ENCODE measurements at regions not wholly inside any gene's neighbourhood (a gene's known extent, or its start where the extent isn't known, plus 50 kb on each side); places are given as distances from the start of the nearest gene placed in this dataset.
"Not testable (repeated sequence)": the region's sequence is repeated elsewhere in the genome, so short reads cannot be mapped to it uniquely, and the experiment has no call there.

GRCh38 chr3:181518222-181518621 lies 193.5 kb upstream of the SOX2 start:
- DNase-seq = no peak

- DNase-seq = no peak
Observed at GRCh38 chr3:181512787-181513186, 198.9 kb upstream of the SOX2 start.

GRCh38 chr3:181510500-181510899 lies 201.2 kb upstream of the SOX2 start:
- DNase-seq = no peak

GRCh38 chr3:181497358-181497757 lies 214.4 kb upstream of the SOX2 start:
- DNase-seq = no peak

- DNase-seq = no peak
Observed at GRCh38 chr3:181493423-181493822, 218.3 kb upstream of the SOX2 start.

GRCh38 chr3:181488536-181488935 lies 223.2 kb upstream of the SOX2 start:
- no peak for DNase-seq

- DNase-seq = peak; percentile 98
Observed at GRCh38 chr3:181487236-181487978, 224.3 kb upstream of the SOX2 start.

- peak; percentile 78 for DNase-seq
Observed at GRCh38 chr3:181486141-181486885, 225.4 kb upstream of the SOX2 start.

GRCh38 chr3:181484026-181484425 lies 227.7 kb upstream of the SOX2 start:
- DNase-seq = no peak

GRCh38 chr3:181475146-181475545 lies 236.6 kb upstream of the SOX2 start:
- not testable (repeated sequence) for DNase-seq

- no peak for DNase-seq
Observed at GRCh38 chr3:181470349-181470748, 241.4 kb upstream of the SOX2 start.

- no peak for DNase-seq
Observed at GRCh38 chr3:181464033-181464694, 247.6 kb upstream of the SOX2 start.

- no peak for DNase-seq
Observed at GRCh38 chr3:181461381-181461780, 250.3 kb upstream of the SOX2 start.

- no peak for DNase-seq
Observed at GRCh38 chr3:181459516-181459915, 252.2 kb upstream of the SOX2 start.

- no peak for DNase-seq
Observed at GRCh38 chr3:181458857-181459256, 252.9 kb upstream of the SOX2 start.

- no peak for DNase-seq
Observed at GRCh38 chr3:181457756-181458155, 254.0 kb upstream of the SOX2 start.

GRCh38 chr3:181457190-181457589 lies 254.5 kb upstream of the SOX2 start:
- DNase-seq = no peak

- DNase-seq = no peak
Observed at GRCh38 chr3:181455276-181455675, 256.4 kb upstream of the SOX2 start.

GRCh38 chr3:181454451-181455027 lies 257.2 kb upstream of the SOX2 start:
- no peak for DNase-seq

- DNase-seq = no peak
Observed at GRCh38 chr3:181446741-181447140, 265.0 kb upstream of the SOX2 start.

GRCh38 chr3:181442066-181442465 lies 269.7 kb upstream of the SOX2 start:
- DNase-seq = no peak

- no peak for DNase-seq
Observed at GRCh38 chr3:181432992-181433391, 278.7 kb upstream of the SOX2 start.

- DNase-seq = no peak
Observed at GRCh38 chr3:181431748-181432147, 280.0 kb upstream of the SOX2 start.

- no peak for DNase-seq
Observed at GRCh38 chr3:181425074-181425473, 286.7 kb upstream of the SOX2 start.

All from NCI-H1105 (cell line).